B cell (primary cell): ENCODE measurements at regions not wholly inside any gene's neighbourhood (a gene's known extent, or its start where the extent isn't known, plus 50 kb on each side); places are given as distances from the start of the nearest gene placed in this dataset.

Source experiments
- ATAC-seq: fragments of 200-7000 bp; cut with Tn5 transposase; one replicate; pipeline ENCODE4 v1.10.0; 2021; ENCODE audit warnings: low read depth, mild to moderate bottlenecking, moderate number of reproducible peaks, moderate library complexity
- CTCF ChIA-PET: fragments of 350-600 bp; sonication (Branson Sonifier 250); formaldehyde crosslinking; loops from one replicate; lab custom pipeline; 2021; ENCODE audit warnings: antibody characterized with exemption, inconsistent platforms; lab: Charles Lee
- POLR2A ChIA-PET: fragments of 350-600 bp; sonication (Branson Sonifier 250); formaldehyde crosslinking; loops from one replicate; lab custom pipeline; 2021; ENCODE audit warnings: antibody characterized with exemption; lab: Charles Lee
- DNase-seq: peaks from one replicate; pipeline ENCODE4 v3.0.0; 2013
- H2AFZ ChIP-seq: 2 replicates; pipeline ENCODE4 v1.6.1; 2012; ENCODE audit warnings: mild to moderate bottlenecking, low read depth, low read length; ENCODE audit not compliant: insufficient read depth, poor library complexity, severe bottlenecking
- H3K27ac ChIP-seq, 2 donors: 1 replicate in 1 of 2; 2 replicates in 1 of 2; pipeline ENCODE4 v1.5.1; 2012 to 2013; ENCODE audit warnings: low read length in 2 of 2, mild to moderate bottlenecking in 2 of 2, moderate library complexity in 1 of 2
- H3K27me3 ChIP-seq, 4 experiments: fragments of 200-600 bp in 1 of 4; sonication (generic) in 1 of 4; replicated peaks in 1 of 4; 1 replicate in 2 of 4; 2 replicates in 2 of 4; pipeline versions ENCODE4 v1.6.1 to v1.7.0; 2013 to 2016; ENCODE audit warnings: low read length in 3 of 4, mild to moderate bottlenecking in 2 of 4, mixed read lengths in 1 of 4, moderate library complexity in 1 of 4; ENCODE audit not compliant: insufficient read depth in 4 of 4, control insufficient read depth in 3 of 4; ENCODE audit errors: control extremely low read depth in 1 of 4
- H3K36me3 ChIP-seq, 2 experiments: replicated peaks in 1 of 2; 1 replicate in 1 of 2; 2 replicates in 1 of 2; pipeline versions ENCODE4 v1.6.1 to v1.7.1; 2013; ENCODE audit warnings: low read length in 1 of 2; ENCODE audit not compliant: insufficient read depth in 2 of 2, control insufficient read depth in 1 of 2; ENCODE audit errors: control extremely low read depth in 1 of 2, extremely low read depth in 1 of 2
- H3K4me1 ChIP-seq, 2 donors: fragments of 200-600 bp in 1 of 2; sonication (generic) in 1 of 2; 1 replicate in 1 of 2; 2 replicates in 1 of 2; pipeline versions ENCODE4 v1.5.1 to v1.6.1; 2013 to 2017; ENCODE audit warnings: low read length in 2 of 2; ENCODE audit not compliant: control insufficient read depth in 2 of 2, insufficient read depth in 2 of 2
- H3K4me2 ChIP-seq: replicated peaks from 2 replicates; pipeline ENCODE3; 2012; ENCODE audit warnings: mild to moderate bottlenecking, low read depth, low read length; ENCODE audit not compliant: poor library complexity, severe bottlenecking
- H3K4me3 ChIP-seq, 5 experiments: fragments of 200-600 bp in 1 of 5; sonication (generic) in 1 of 5; 1 replicate in 3 of 5; 2 replicates in 2 of 5; pipeline versions ENCODE4 v1.5.1 to v1.7.0; 2011 to 2016; ENCODE audit warnings: low read length in 4 of 5, mild to moderate bottlenecking in 4 of 5, low read depth in 2 of 5, control low read depth in 1 of 5, moderate library complexity in 1 of 5; ENCODE audit not compliant: insufficient read depth in 1 of 5; ENCODE audit errors: control extremely low read depth in 1 of 5, extremely low read depth in 1 of 5
- H3K79me2 ChIP-seq: fragments of 200-600 bp; sonication (generic); one replicate; pipeline ENCODE4 v1.6.0; 2016; ENCODE audit warnings: low read length; ENCODE audit not compliant: control insufficient read depth, insufficient read depth
- H3K9ac ChIP-seq: fragments of 200-600 bp; sonication (generic); 2 replicates; pipeline ENCODE4 v1.6.1; 2017; ENCODE audit warnings: mild to moderate bottlenecking, low read length, moderate library complexity
- H3K9me3 ChIP-seq, 3 donors: one replicate each; pipeline versions ENCODE4 v1.6.1 to v1.7.1; 2013; ENCODE audit warnings: low read length in 2 of 3; ENCODE audit not compliant: control insufficient read depth in 2 of 3, insufficient read depth in 1 of 3; ENCODE audit errors: control extremely low read depth in 1 of 3
- H4K20me1 ChIP-seq: 2 replicates; pipeline ENCODE4 v1.6.0; 2012; ENCODE audit warnings: mild to moderate bottlenecking, low read length; ENCODE audit not compliant: insufficient read depth, control insufficient read depth, poor library complexity, severe bottlenecking
- H3K27ac Mint-ChIP-seq: one replicate; pipeline ENCODE4 v1.8.0; 2021; ENCODE audit warnings: mixed read lengths
- H3K27me3 Mint-ChIP-seq: one replicate; pipeline ENCODE4 v1.8.0; 2021; ENCODE audit warnings: mixed read lengths
- H3K4me1 Mint-ChIP-seq: one replicate; pipeline ENCODE4 v1.8.0; 2021; ENCODE audit warnings: mixed read lengths
- H3K4me3 Mint-ChIP-seq: one replicate; pipeline ENCODE4 v1.8.0; 2021; ENCODE audit warnings: mixed read lengths
- H3K9me3 Mint-ChIP-seq: one replicate; pipeline ENCODE4 v1.8.0; 2022; ENCODE audit warnings: mixed read lengths; ENCODE audit not compliant: insufficient read depth
- CTCF ChIP-seq: fragments of 200-600 bp; IDR thresholded peaks from one replicate; pipeline ENCODE4 v1.8.0; 2022; ENCODE audit warnings: antibody characterized with exemption, mild to moderate bottlenecking
- EZH2 ChIP-seq: IDR thresholded peaks from 2 replicates; pipeline ENCODE4 v1.6.1; 2012; ENCODE audit warnings: borderline replicate concordance, low read depth, mild to moderate bottlenecking, moderate library complexity, low read length; ENCODE audit not compliant: insufficient read depth, poor library complexity, severe bottlenecking
- WGBS: methylation state at CpG from one replicate; pipeline ENCODE4 v1.1.5; 2013; ENCODE audit warnings: missing lambda C conversion rate; ENCODE audit not compliant: insufficient coverage; 5-methylcytosine and 5-hydroxymethylcytosine counted together
- intact Hi-C: fragments of 100-400 bp; cut with micrococcal nuclease; formaldehyde crosslinking; loops from one replicate; pipeline ENCODE4 v1.10.0; 2022

- Histone ChIP-seq H3K4me3 (no peak overlapping the region), H3K27me3 (peaks cover 0 to 3% (median 0%) of the 10 kb centered on the region in 4 experiments), H4K20me1 (no peaks in the 10 kb centered on the region), H3K9me3 (no peaks in the 10 kb centered on the region), H3K79me2 (no peaks in the 10 kb centered on the region), H3K9ac (no peak overlapping the region), H2AFZ (no peak overlapping the region), H3K4me1 (no peaks in the 10 kb centered on the region), H3K27ac (no peak overlapping the region), H3K36me3 (no peaks in the 10 kb centered on the region), H3K4me2 (no peak overlapping the region)
- POLR2A ChIA-PET, result no interaction called here
- Mint-ChIP-seq H3K4me1 (no peaks in the 10 kb centered on the region), H3K9me3 (no peaks in the 10 kb centered on the region), H3K27ac (no peak overlapping the region), H3K4me3 (no peak overlapping the region), H3K27me3 (peaks cover 29% of the 10 kb centered on the region)
- no peak for DNase-seq
- TF ChIP-seq EZH2, result no peak
- no peak for TF ChIP-seq CTCF
- no peak for ATAC-seq
- intact Hi-C loops, result no loop called here
- WGBS, result no CpG with 5 or more reads among the region's 5 CpGs
- CTCF ChIA-PET, result interaction anchor here (0.7 kb wide), 1 partner anchor 1021 kb away, joined by 3 read pairs; no protein-coding TSS in a partner anchor
Measured at GRCh38 chr6:111973927-111974639, 79.8 kb upstream of the CCN6 start.

GRCh38 chr6:111975466-111975865, 78.4 kb upstream of the CCN6 start:
- Histone ChIP-seq H4K20me1 (no peaks in the 10 kb centered on the region), H3K27ac (no peak overlapping the region), H3K27me3 (peaks cover 0 to 3% (median 0%) of the 10 kb centered on the region in 4 experiments), H3K36me3 (no peaks in the 10 kb centered on the region), H3K4me1 (no peaks in the 10 kb centered on the region), H3K79me2 (no peaks in the 10 kb centered on the region), H3K4me3 (no peak overlapping the region), H2AFZ (no peak overlapping the region), H3K4me2 (no peak overlapping the region), H3K9me3 (no peaks in the 10 kb centered on the region), H3K9ac (no peak overlapping the region)
- TF ChIP-seq CTCF (no peak), EZH2 (no peak)
- intact Hi-C loops, result no loop called here
- Mint-ChIP-seq H3K27ac (no peak overlapping the region), H3K4me3 (no peak overlapping the region), H3K9me3 (no peaks in the 10 kb centered on the region), H3K4me1 (no peaks in the 10 kb centered on the region), H3K27me3 (peaks cover 38% of the 10 kb centered on the region)
- no peak for DNase-seq
- POLR2A ChIA-PET, result no interaction called here
- no peak for ATAC-seq
- WGBS, result 93% methylated on average over 4 of the region's 6 CpGs
- CTCF ChIA-PET, result no interaction called here
